WTC11 (cell line): ENCODE measurements at regions not wholly inside any gene's neighbourhood (a gene's known extent, or its start where the extent isn't known, plus 50 kb on each side); places are given as distances from the start of the nearest gene placed in this dataset.

Experiments
- ATAC-seq: fragments of 200-7000 bp; cut with Tn5 transposase; 2 replicates; pipeline ENCODE4 v1.10.0; 2021; ENCODE audit warnings: mild to moderate bottlenecking, moderate library complexity
- CTCF ChIA-PET: fragments of 300-600 bp; sonication (Branson Sonifier 250); formaldehyde crosslinking; loops from one replicate; lab custom pipeline; 2021; ENCODE audit warnings: antibody characterized with exemption; lab: Charles Lee
- POLR2A ChIA-PET: fragments of 350-600 bp; sonication (Branson Sonifier 250); formaldehyde crosslinking; loops from one replicate; lab custom pipeline; 2021; ENCODE audit warnings: antibody characterized with exemption; lab: Charles Lee
- DNase-seq: peaks from one replicate; pipeline ENCODE4 v3.0.0; 2021; ENCODE audit warnings: low spot score
- H3K27ac Mint-ChIP-seq: 2 replicates; pipeline ENCODE4 v1.8.0; 2021; ENCODE audit warnings: mixed read lengths
- H3K27me3 Mint-ChIP-seq: 2 replicates; pipeline ENCODE4 v1.8.0; 2021; ENCODE audit warnings: low read depth, mild to moderate bottlenecking, moderate library complexity, mixed read lengths
- H3K36me3 Mint-ChIP-seq: 2 replicates; pipeline ENCODE4 v1.8.0; 2021; ENCODE audit warnings: mixed read lengths
- H3K4me1 Mint-ChIP-seq: 2 replicates; pipeline ENCODE4 v1.8.0; 2022; ENCODE audit warnings: mixed read lengths
- H3K4me3 Mint-ChIP-seq: 2 replicates; pipeline ENCODE4 v1.8.0; 2021; ENCODE audit warnings: mild to moderate bottlenecking, moderate library complexity, mixed read lengths
- H3K9me3 Mint-ChIP-seq: 2 replicates; pipeline ENCODE4 v1.8.0; 2021; ENCODE audit warnings: mixed read lengths
- TCF7 ChIP-seq: sonication (generic); formaldehyde crosslinking; IDR thresholded peaks from 2 replicates; pipeline ENCODE4 v1.8.0; 2022; ENCODE audit warnings: mild to moderate bottlenecking, low read depth, missing genetic modification reagents, moderate library complexity
- ZNF317 ChIP-seq: sonication (generic); formaldehyde crosslinking; IDR thresholded peaks from 2 replicates; pipeline ENCODE4 v1.8.1; 2023; ENCODE audit warnings: low read depth, mild to moderate bottlenecking, moderate library complexity, missing genetic modification reagents, borderline replicate concordance
- TF ChIP-seq, protein P1 (sequence below): sonication (generic); formaldehyde crosslinking; IDR thresholded peaks from 2 replicates; pipeline ENCODE4 v1.8.0; 2022; ENCODE audit warnings: mild to moderate bottlenecking, missing genetic modification reagents
- TF ChIP-seq, protein P2 (sequence below): sonication (generic); formaldehyde crosslinking; IDR thresholded peaks from 2 replicates; pipeline ENCODE4 v1.8.0; 2022; ENCODE audit warnings: missing genetic modification reagents
- TF ChIP-seq, protein P3 (sequence below): fragments of 250-450 bp; sonication (Bioruptor Pico); conservative IDR thresholded peaks from 2 replicates; pipeline ENCODE4 v1.9.0; 2021; ENCODE audit warnings: mild to moderate bottlenecking
- TF ChIP-seq, protein P4 (sequence below): sonication (generic); formaldehyde crosslinking; IDR thresholded peaks from 2 replicates; pipeline ENCODE4 v1.8.1; 2023; ENCODE audit warnings: mild to moderate bottlenecking, missing genetic modification reagents
- TF ChIP-seq, protein P5 (sequence below): fragments of 200-600 bp; IDR thresholded peaks from 2 replicates; pipeline ENCODE4 v1.8.0; 2022; ENCODE audit warnings: antibody characterized with exemption

DNA sequence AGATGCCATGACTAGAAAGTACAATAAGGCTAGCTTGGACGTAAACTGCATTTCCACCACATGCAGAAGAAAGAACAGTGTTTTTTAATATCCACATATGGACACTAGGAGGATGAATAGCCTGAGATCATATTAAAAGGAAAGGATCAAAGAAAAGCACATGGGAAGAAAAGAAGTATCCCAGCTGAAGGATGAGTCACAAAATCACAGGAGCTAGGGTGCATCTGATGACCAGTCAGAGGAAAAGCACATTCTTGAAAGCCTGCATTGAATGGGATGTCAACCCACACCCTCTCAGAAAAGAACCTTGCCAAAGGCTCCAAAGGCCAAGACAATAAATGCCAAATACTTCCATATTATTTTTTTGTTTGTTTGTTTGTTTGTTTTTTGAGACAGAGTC lies 56.8 kb upstream of the PRDX4 start (continued):
- TF ChIP-seq, protein P1, sequence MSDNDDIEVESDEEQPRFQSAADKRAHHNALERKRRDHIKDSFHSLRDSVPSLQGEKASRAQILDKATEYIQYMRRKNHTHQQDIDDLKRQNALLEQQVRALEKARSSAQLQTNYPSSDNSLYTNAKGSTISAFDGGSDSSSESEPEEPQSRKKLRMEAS (CRISPR knock-in tag), result no peak
- TF ChIP-seq, protein P2, sequence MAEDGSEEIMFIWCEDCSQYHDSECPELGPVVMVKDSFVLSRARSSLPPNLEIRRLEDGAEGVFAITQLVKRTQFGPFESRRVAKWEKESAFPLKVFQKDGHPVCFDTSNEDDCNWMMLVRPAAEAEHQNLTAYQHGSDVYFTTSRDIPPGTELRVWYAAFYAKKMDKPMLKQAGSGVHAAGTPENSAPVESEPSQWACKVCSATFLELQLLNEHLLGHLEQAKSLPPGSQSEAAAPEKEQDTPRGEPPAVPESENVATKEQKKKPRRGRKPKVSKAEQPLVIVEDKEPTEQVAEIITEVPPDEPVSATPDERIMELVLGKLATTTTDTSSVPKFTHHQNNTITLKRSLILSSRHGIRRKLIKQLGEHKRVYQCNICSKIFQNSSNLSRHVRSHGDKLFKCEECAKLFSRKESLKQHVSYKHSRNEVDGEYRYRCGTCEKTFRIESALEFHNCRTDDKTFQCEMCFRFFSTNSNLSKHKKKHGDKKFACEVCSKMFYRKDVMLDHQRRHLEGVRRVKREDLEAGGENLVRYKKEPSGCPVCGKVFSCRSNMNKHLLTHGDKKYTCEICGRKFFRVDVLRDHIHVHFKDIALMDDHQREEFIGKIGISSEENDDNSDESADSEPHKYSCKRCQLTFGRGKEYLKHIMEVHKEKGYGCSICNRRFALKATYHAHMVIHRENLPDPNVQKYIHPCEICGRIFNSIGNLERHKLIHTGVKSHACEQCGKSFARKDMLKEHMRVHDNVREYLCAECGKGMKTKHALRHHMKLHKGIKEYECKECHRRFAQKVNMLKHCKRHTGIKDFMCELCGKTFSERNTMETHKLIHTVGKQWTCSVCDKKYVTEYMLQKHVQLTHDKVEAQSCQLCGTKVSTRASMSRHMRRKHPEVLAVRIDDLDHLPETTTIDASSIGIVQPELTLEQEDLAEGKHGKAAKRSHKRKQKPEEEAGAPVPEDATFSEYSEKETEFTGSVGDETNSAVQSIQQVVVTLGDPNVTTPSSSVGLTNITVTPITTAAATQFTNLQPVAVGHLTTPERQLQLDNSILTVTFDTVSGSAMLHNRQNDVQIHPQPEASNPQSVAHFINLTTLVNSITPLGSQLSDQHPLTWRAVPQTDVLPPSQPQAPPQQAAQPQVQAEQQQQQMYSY (CRISPR knock-in tag), result no peak

DNA sequence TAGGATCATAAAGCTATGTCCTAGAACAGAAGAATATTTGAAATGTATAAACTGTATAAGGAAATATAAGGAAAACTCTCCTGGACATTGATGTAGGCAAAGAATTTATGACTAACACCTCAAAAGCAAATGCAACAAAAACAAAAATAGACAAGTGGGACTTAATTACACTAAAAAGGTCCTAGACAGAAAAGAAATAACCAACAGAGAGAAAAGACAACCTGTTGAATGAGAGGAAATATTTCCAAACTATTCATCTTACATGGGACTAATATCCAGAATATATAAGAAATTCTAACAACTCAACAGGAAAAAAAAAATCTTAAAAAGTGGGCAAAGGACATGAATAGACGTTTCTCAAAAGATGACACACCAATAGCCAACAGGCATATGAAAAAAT lies 54.4 kb upstream of the PRDX4 start:
- Mint-ChIP-seq H3K4me1 (no peaks in the 10 kb centered on the region), H3K4me3 (no peak overlapping the region), H3K27me3 (no peaks in the 10 kb centered on the region), H3K36me3 (no peaks in the 10 kb centered on the region), H3K9me3 (no peaks in the 10 kb centered on the region), H3K27ac (no peak overlapping the region)
- POLR2A ChIA-PET, result no interaction called here
- TF ChIP-seq, protein P3, sequence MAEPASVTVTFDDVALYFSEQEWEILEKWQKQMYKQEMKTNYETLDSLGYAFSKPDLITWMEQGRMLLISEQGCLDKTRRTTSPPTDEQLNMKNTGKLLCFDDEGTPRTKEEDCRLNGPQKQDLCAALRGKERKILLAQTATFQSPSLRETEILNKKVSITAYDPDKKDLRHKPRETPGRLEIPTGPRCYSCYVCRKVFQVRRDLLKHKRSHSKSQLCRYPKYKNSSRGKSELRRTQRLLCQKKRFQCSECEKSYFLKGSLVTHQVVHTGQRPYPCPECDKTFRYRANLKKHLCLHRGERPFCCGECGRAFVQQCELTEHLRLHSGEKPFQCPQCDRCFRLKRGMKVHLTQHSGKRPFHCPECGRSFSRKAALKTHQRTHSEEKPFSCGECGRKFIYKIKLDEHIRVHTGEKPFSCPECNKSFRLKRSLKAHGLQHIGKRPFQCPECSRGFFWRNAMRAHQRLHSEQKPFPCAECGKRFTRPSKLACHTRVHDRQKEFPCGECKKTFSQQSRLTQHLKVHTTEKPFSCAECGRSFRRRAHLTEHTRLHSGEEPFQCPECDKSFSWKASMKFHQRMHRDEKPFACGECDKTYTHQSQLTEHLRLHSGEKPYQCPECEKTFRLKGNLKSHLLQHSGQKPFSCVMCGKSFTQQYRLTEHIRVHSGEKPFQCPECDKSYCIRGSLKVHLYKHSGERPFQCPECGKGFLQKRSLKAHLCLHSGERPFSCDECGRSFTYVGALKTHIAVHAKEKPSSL (CRISPR knock-in tag), result no peak
- TF ChIP-seq, protein P4, sequence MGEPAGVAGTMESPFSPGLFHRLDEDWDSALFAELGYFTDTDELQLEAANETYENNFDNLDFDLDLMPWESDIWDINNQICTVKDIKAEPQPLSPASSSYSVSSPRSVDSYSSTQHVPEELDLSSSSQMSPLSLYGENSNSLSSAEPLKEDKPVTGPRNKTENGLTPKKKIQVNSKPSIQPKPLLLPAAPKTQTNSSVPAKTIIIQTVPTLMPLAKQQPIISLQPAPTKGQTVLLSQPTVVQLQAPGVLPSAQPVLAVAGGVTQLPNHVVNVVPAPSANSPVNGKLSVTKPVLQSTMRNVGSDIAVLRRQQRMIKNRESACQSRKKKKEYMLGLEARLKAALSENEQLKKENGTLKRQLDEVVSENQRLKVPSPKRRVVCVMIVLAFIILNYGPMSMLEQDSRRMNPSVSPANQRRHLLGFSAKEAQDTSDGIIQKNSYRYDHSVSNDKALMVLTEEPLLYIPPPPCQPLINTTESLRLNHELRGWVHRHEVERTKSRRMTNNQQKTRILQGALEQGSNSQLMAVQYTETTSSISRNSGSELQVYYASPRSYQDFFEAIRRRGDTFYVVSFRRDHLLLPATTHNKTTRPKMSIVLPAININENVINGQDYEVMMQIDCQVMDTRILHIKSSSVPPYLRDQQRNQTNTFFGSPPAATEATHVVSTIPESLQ (CRISPR knock-in tag), result no peak
- TF ChIP-seq ZNF317 (CRISPR knock-in tag) (no peak), TCF7 (CRISPR knock-in tag) (no peak)
- ATAC-seq (no peak), DNase-seq (no peak)
- CTCF ChIA-PET, result no interaction called here

DNA sequence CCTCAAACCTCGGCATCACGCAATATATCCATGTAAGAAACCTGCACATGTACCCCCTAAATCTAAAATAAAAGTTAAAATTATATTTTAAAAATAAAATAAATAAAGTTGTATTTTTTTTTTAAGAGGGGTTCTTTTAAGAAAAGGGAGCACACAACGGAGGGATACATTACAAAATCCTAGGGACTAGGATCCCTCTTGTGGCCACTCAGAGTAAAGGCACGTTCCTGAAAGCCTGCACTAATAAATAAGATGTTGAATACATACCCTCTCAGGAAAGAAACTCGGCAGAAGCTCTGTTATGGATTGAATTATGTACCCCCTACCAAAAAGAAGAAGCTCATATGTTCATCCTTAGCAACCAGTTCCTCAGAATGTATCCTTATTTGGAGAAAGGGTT lies 50.9 kb upstream of the PRDX4 start:
- POLR2A ChIA-PET, result interaction anchor here (0.6 kb wide), 1 partner anchor 38 kb away, joined by 4 read pairs; no protein-coding TSS in a partner anchor
- no peak overlapping the region for H3K27ac Mint-ChIP-seq
- ATAC-seq, result peak; percentile 38; the same call in 1 of the 2 replicates
- H3K27me3 Mint-ChIP-seq, result no peaks in the 10 kb centered on the region
- TF ChIP-seq, protein P5, sequence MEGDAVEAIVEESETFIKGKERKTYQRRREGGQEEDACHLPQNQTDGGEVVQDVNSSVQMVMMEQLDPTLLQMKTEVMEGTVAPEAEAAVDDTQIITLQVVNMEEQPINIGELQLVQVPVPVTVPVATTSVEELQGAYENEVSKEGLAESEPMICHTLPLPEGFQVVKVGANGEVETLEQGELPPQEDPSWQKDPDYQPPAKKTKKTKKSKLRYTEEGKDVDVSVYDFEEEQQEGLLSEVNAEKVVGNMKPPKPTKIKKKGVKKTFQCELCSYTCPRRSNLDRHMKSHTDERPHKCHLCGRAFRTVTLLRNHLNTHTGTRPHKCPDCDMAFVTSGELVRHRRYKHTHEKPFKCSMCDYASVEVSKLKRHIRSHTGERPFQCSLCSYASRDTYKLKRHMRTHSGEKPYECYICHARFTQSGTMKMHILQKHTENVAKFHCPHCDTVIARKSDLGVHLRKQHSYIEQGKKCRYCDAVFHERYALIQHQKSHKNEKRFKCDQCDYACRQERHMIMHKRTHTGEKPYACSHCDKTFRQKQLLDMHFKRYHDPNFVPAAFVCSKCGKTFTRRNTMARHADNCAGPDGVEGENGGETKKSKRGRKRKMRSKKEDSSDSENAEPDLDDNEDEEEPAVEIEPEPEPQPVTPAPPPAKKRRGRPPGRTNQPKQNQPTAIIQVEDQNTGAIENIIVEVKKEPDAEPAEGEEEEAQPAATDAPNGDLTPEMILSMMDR, result peak; percentile 41; the same call in 1 of the 2 replicates
- TF ChIP-seq, protein P4 (CRISPR knock-in tag), result no peak
- TF ChIP-seq, all 79 proteins: peak for 1
- no peaks in the 10 kb centered on the region for H3K4me1 Mint-ChIP-seq
- H3K36me3 Mint-ChIP-seq, result no peaks in the 10 kb centered on the region
- H3K9me3 Mint-ChIP-seq, result no peaks in the 10 kb centered on the region
- DNase-seq, result no peak
- CTCF ChIA-PET, result interaction anchor here (0.5 to 0.6 kb wide), 2 partner anchors 178 to 242 kb away, joined by 3 read pairs; no protein-coding TSS in a partner anchor
- H3K4me3 Mint-ChIP-seq, result no peak overlapping the region
